Mucosa of descending colon (tissue), 3 donors: ENCODE measurements at regions not wholly inside any gene's neighbourhood (a gene's known extent, or its start where the extent isn't known, plus 50 kb on each side); places are given as distances from the start of the nearest gene placed in this dataset.

ENCODE experiments used
- ATAC-seq: fragments of 200-7000 bp; cut with Tn5 transposase; one replicate; pipeline ENCODE4 v1.9.1; 2020; ENCODE audit warnings: mild to moderate bottlenecking, moderate library complexity
- DNase-seq, 3 donors: peaks; one replicate each; pipeline ENCODE4 v3.0.0-alpha.2; 2020
- H3K36me3 ChIP-seq: fragments of 200-600 bp; one replicate; pipeline ENCODE4 v1.8.0; 2021; ENCODE audit warnings: low read depth, mild to moderate bottlenecking
- H3K4me1 ChIP-seq: fragments of 200-600 bp; one replicate; pipeline ENCODE4 v1.8.0; 2021; ENCODE audit warnings: low read depth, mild to moderate bottlenecking
- H3K4me3 ChIP-seq: fragments of 200-600 bp; one replicate; pipeline ENCODE4 v1.8.0; 2021; ENCODE audit warnings: mild to moderate bottlenecking
- H3K9me3 ChIP-seq: fragments of 200-600 bp; one replicate; pipeline ENCODE4 v1.8.0; 2021; ENCODE audit warnings: mild to moderate bottlenecking
- intact Hi-C, 2 donors: fragments of 100-400 bp; cut with DNase I in 1 of 2; cut with micrococcal nuclease in 1 of 2; formaldehyde crosslinking; loops; one replicate each; pipeline versions ENCODE4 v1.11.0 to v1.11.1; 2022; cut with DNase I, micrococcal nuclease
- TF ChIP-seq, protein P1 (sequence below): fragments of 200-600 bp; IDR thresholded peaks from one replicate; pipeline ENCODE4 v1.8.0; 2022; ENCODE audit warnings: antibody characterized with exemption, mild to moderate bottlenecking
- donor health status: DM: no; HTN: no; CAD: no; lungs with moderate emphysema.
- donor health status: DM: no; HTN: no; CAD: no.
- donor health status: DM: no; HTN: yes; CAD: no.

DNA sequence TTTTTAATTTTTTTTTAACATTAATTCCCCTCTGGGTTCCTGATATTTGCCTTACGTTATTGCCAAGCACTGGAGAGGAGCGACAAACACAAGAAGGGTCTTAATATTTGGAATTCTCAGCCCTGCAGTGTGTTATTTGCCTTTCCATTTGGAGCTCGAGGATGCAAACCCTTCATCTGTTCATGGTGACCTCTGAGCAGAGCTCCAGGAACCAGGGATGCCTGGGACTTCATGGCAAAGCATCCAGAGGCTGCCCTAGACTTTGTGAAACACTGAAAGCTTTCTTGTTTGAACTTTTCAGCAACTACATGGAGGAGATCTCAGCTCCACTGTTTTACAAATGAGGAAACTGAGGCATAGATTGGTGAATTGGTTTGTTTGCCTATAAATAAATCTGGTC lies 254.2 kb downstream of the CBLN1 start:
- TF ChIP-seq, protein P1, sequence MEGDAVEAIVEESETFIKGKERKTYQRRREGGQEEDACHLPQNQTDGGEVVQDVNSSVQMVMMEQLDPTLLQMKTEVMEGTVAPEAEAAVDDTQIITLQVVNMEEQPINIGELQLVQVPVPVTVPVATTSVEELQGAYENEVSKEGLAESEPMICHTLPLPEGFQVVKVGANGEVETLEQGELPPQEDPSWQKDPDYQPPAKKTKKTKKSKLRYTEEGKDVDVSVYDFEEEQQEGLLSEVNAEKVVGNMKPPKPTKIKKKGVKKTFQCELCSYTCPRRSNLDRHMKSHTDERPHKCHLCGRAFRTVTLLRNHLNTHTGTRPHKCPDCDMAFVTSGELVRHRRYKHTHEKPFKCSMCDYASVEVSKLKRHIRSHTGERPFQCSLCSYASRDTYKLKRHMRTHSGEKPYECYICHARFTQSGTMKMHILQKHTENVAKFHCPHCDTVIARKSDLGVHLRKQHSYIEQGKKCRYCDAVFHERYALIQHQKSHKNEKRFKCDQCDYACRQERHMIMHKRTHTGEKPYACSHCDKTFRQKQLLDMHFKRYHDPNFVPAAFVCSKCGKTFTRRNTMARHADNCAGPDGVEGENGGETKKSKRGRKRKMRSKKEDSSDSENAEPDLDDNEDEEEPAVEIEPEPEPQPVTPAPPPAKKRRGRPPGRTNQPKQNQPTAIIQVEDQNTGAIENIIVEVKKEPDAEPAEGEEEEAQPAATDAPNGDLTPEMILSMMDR = no peak
- ATAC-seq = no peak
- no peaks in the 10 kb centered on the region for H3K4me1 ChIP-seq
- no peak overlapping the region for H3K4me3 ChIP-seq
- H3K36me3 ChIP-seq = no peaks in the 10 kb centered on the region
- no peaks in the 10 kb centered on the region for H3K9me3 ChIP-seq
- no peak for DNase-seq
- intact Hi-C loops = no loop called here

DNA sequence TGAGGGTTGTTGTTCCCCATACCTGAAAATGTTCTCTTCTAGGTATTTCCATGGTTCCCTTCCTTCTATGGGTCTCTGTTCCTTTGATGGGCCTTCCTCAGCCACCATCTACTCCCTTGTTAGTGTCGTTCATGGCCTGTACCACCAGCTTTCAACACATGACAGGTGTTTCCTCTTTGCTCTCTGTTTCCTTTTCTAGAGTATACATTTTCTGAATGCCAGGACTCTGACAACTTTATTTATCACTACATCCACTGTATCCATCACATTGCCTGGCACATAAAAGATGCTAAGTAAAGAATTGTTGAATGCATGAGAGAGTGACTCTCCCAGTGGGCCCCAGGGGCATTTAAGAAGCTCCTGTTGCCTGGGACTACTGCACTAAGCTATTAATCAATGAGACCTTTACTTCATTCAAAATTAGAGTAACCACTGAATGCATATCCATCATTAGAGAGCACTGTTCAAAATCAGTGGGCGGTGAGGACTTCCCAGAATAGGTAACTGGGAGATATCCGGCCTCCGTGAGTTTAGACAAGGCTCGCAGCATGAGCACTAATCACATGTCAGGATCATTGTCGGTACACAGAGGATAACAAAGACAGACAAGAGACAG lies 255.0 kb downstream of the CBLN1 start:
- Histone ChIP-seq H3K4me1 (no peaks in the 10 kb centered on the region), H3K4me3 (no peak overlapping the region), H3K9me3 (no peaks in the 10 kb centered on the region), H3K36me3 (no peaks in the 10 kb centered on the region)
- intact Hi-C loops = no loop called here
- no peak for DNase-seq
- TF ChIP-seq, protein P1 = no peak
- no peak for ATAC-seq

DNA sequence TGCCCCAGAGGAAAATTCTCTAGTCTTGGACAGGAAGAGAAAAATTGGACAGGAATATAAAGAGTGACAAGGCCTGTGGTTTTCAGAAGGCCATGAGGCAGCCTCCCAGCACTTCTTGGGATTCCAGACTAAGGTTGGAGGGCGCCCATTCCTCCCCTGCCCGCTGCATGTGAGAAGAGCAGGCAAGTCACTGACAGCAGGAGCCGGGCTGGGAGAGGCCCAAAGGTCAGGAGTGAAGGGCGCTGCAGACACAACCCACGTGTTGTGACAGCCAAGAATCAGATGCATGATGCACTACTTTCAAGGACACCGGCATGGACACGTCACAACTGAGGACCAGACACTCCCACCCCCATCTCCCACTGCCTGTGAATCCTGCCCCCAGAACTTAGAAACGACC lies 256.7 kb downstream of the CBLN1 start:
- no peaks in the 10 kb centered on the region for H3K4me1 ChIP-seq
- TF ChIP-seq, protein P1 = no peak
- no peaks in the 10 kb centered on the region for H3K9me3 ChIP-seq
- ATAC-seq (no peak), DNase-seq (no peak)
- intact Hi-C loops = no loop called here
- no peaks in the 10 kb centered on the region for H3K36me3 ChIP-seq
- H3K4me3 ChIP-seq = no peak overlapping the region

DNA sequence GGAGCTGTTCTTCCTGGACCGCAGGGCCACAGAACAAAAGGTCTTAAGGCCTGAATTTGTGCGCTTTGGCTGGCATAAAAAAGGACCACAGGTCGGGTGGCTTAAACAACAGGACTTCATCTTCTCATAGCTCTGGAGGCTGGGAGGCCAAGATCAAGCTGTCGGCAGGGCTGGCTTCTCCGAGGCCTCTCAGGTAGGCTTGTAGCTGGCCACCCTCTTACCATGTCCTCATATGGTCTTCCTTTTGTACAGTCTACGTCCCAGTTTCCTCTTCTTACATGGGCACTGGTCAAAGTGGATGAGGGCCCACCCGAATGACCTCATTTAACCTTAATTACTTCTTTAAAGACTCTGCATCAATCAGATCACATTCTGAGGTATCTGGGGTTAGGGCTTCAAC lies 257.6 kb downstream of the CBLN1 start:
- Histone ChIP-seq H3K4me3 (no peak overlapping the region), H3K4me1 (no peaks in the 10 kb centered on the region), H3K9me3 (no peaks in the 10 kb centered on the region), H3K36me3 (no peaks in the 10 kb centered on the region)
- intact Hi-C loops = no loop called here
- TF ChIP-seq, protein P1 = no peak
- ATAC-seq (no peak), DNase-seq (no peak)

DNA sequence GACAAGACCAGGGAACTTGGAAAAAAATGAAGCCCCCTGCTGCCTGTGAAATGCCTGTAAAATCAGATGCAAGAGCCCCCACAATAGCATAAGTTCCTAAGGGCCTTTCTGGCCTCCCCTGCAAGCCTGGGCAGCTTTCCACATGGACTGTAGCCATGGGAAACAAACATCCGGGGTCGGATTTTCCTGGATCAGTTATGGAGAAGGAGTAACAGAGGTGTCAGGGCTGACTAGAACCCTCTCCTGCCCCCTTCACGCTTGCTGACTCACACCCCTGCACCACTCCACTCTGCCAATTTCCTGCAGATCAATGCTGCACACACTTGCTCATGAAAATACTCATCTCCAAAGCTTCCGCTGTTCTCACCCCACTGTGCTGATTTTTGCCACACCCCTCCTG lies 258.6 kb downstream of the CBLN1 start:
- intact Hi-C loops = no loop called here
- Histone ChIP-seq H3K4me3 (no peak overlapping the region), H3K9me3 (no peaks in the 10 kb centered on the region), H3K36me3 (no peaks in the 10 kb centered on the region), H3K4me1 (no peaks in the 10 kb centered on the region)
- ATAC-seq = peak; percentile 71
- TF ChIP-seq, protein P1 = no peak
- DNase-seq = peak in 1 of 3 donors; percentile 7
